Endothelial cell (in vitro differentiated cells): ENCODE measurements at regions not wholly inside any gene's neighbourhood (a gene's known extent, or its start where the extent isn't known, plus 50 kb on each side); places are given as distances from the start of the nearest gene placed in this dataset.

Experiments
- DNase-seq: peaks from one replicate; pipeline ENCODE4 v3.0.0; 2021; ENCODE audit warnings: low spot score
- H3K27ac Mint-ChIP-seq: one replicate; pipeline ENCODE4 v1.8.0; 2021; ENCODE audit warnings: mixed read lengths, inconsistent platforms; ENCODE audit not compliant: unreplicated experiment
- H3K27me3 Mint-ChIP-seq: one replicate; pipeline ENCODE4 v1.8.0; 2021; ENCODE audit warnings: mild to moderate bottlenecking, moderate library complexity, mixed read lengths, inconsistent platforms; ENCODE audit not compliant: unreplicated experiment
- H3K36me3 Mint-ChIP-seq: one replicate; pipeline ENCODE4 v1.8.0; 2021; ENCODE audit warnings: mild to moderate bottlenecking, low read depth, mixed read lengths, inconsistent platforms; ENCODE audit not compliant: unreplicated experiment
- H3K4me1 Mint-ChIP-seq: one replicate; pipeline ENCODE4 v1.8.0; 2021; ENCODE audit warnings: mild to moderate bottlenecking, mixed read lengths, inconsistent platforms; ENCODE audit not compliant: unreplicated experiment
- H3K4me3 Mint-ChIP-seq: one replicate; pipeline ENCODE4 v1.8.0; 2021; ENCODE audit warnings: mild to moderate bottlenecking, mixed read lengths, inconsistent platforms; ENCODE audit not compliant: unreplicated experiment
- H3K9me3 Mint-ChIP-seq: one replicate; pipeline ENCODE4 v1.8.0; 2021; ENCODE audit warnings: mixed read lengths, inconsistent platforms; ENCODE audit not compliant: unreplicated experiment
- CTCF ChIP-seq: fragments of 200-600 bp; sonication (generic); IDR thresholded peaks from one replicate; pipeline ENCODE4 v1.5.0; 2021; ENCODE audit warnings: antibody characterized with exemption; ENCODE audit not compliant: unreplicated experiment

GRCh38 chr11:134598368-134598767 lies 186.3 kb upstream of the B3GAT1 start:
- no peaks in the 10 kb centered on the region for H3K9me3 Mint-ChIP-seq
- peaks cover 2% of the 10 kb centered on the region for H3K27me3 Mint-ChIP-seq
- DNase-seq = no peak
- no peak overlapping the region for H3K4me3 Mint-ChIP-seq
- TF ChIP-seq CTCF = no peak
- no peaks in the 10 kb centered on the region for H3K36me3 Mint-ChIP-seq
- H3K27ac Mint-ChIP-seq = no peak overlapping the region
- H3K4me1 Mint-ChIP-seq = peaks cover 4% of the 10 kb centered on the region

- Mint-ChIP-seq H3K27ac (no peak overlapping the region), H3K36me3 (no peaks in the 10 kb centered on the region), H3K27me3 (peaks cover 2% of the 10 kb centered on the region), H3K9me3 (no peaks in the 10 kb centered on the region), H3K4me1 (peaks cover 4% of the 10 kb centered on the region), H3K4me3 (no peak overlapping the region)
- DNase-seq = no peak
- no peak for TF ChIP-seq CTCF
Measured at GRCh38 chr11:134597452-134597851, 185.4 kb upstream of the B3GAT1 start.

GRCh38 chr11:134596404-134596803 lies 184.4 kb upstream of the B3GAT1 start:
- DNase-seq = no peak
- Mint-ChIP-seq H3K36me3 (no peaks in the 10 kb centered on the region), H3K27ac (no peak overlapping the region), H3K4me1 (peaks cover 4% of the 10 kb centered on the region), H3K27me3 (peaks cover 2% of the 10 kb centered on the region), H3K9me3 (no peaks in the 10 kb centered on the region), H3K4me3 (no peak overlapping the region)
- no peak for TF ChIP-seq CTCF

GRCh38 chr11:134592391-134592990 lies 180.4 kb upstream of the B3GAT1 start:
- peak; percentile 83 for DNase-seq
- Mint-ChIP-seq H3K9me3 (no peaks in the 10 kb centered on the region), H3K4me1 (no peaks in the 10 kb centered on the region), H3K27me3 (peaks cover 2% of the 10 kb centered on the region), H3K36me3 (no peaks in the 10 kb centered on the region), H3K4me3 (no peak overlapping the region), H3K27ac (no peak overlapping the region)
- TF ChIP-seq CTCF = peak; percentile 73

GRCh38 chr11:134591338-134591737 lies 179.3 kb upstream of the B3GAT1 start:
- no peak overlapping the region for H3K4me3 Mint-ChIP-seq
- no peak for TF ChIP-seq CTCF
- H3K27me3 Mint-ChIP-seq = peaks cover 2% of the 10 kb centered on the region
- no peaks in the 10 kb centered on the region for H3K9me3 Mint-ChIP-seq
- H3K36me3 Mint-ChIP-seq = no peaks in the 10 kb centered on the region
- DNase-seq = no peak
- H3K4me1 Mint-ChIP-seq = peaks cover 3% of the 10 kb centered on the region
- no peak overlapping the region for H3K27ac Mint-ChIP-seq
